ENCODE measurements at regions not wholly inside any gene's neighbourhood (a gene's known extent, or its start where the extent isn't known, plus 50 kb on each side); places are given as distances from the start of the nearest gene placed in this dataset.
"Not testable (repeated sequence)": the region's sequence is repeated elsewhere in the genome, so short reads cannot be mapped to it uniquely, and the experiment has no call there.

DNA sequence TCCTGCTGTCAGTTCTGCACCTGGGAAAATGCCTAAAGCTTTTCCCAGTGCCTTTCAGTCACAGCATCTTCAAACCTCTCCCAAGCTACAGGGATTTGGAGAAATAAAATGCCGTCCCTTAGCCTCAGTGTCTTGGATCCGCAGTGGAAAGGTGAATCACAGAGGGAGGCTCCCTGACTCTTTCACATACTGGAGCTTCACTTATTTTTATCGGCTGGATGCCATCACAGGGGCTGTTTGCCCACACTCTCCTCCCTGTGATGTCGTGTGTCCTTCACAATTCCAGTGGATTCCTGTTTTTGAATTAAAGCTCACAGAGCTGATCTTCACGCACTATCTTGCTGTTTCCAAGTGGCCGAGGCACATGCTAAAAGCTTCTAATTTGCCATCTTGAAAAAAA, 1303.1 kb upstream of the DDX18 start:
- H3K4me3 ChIP-seq (ENCODE audit: low read depth, low read length): no peak overlapping the region
- no peak for DNase-seq (ENCODE audit: low read depth)
- TF ChIP-seq, protein P1, sequence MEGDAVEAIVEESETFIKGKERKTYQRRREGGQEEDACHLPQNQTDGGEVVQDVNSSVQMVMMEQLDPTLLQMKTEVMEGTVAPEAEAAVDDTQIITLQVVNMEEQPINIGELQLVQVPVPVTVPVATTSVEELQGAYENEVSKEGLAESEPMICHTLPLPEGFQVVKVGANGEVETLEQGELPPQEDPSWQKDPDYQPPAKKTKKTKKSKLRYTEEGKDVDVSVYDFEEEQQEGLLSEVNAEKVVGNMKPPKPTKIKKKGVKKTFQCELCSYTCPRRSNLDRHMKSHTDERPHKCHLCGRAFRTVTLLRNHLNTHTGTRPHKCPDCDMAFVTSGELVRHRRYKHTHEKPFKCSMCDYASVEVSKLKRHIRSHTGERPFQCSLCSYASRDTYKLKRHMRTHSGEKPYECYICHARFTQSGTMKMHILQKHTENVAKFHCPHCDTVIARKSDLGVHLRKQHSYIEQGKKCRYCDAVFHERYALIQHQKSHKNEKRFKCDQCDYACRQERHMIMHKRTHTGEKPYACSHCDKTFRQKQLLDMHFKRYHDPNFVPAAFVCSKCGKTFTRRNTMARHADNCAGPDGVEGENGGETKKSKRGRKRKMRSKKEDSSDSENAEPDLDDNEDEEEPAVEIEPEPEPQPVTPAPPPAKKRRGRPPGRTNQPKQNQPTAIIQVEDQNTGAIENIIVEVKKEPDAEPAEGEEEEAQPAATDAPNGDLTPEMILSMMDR (conservative IDR thresholded peaks at IDR 0.05; ENCODE audit: low read depth, low read length): no peak

DNA sequence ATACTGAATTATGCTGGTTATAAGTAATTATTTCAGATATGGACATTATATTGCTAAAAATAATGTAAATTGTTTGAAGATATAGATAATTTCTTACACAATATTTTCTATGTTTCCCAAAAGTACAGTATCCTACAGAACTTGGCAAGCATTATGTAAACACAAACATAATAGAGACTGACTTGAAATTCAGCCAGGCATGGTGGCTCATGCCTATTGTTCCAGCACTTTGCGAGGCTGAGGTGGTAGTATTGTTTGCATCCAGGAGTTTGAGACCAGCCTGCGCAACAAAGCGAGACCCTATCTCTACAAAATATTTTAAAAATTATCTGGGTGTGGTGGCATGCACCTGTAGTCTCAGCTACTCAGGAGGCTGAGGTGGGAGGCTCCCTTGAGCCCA, 1300.5 kb upstream of the DDX18 start:
- DNase-seq (ENCODE audit: low read depth): no peak
- TF ChIP-seq, protein P1 (conservative IDR thresholded peaks at IDR 0.05; ENCODE audit: low read depth, low read length): no peak

DNA sequence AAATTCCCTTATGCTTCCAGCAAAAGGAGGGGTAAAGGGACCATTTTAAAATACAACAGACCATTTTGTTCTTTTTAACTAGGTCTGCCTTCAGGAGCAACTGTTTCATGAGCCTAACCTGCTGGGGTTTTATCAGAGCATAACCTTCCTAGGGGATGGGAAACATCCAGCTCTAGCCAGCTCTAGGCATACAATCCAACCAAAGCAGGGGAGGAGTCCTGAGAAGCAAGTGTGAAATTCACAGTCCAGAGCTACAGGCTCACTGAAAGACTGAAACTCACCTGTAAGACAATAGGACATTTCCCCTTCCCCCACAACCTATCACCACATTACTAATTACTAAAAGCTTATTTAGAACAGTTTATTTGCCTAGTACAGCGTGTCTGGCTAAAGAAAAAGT, 1296.6 kb upstream of the DDX18 start:
- DNase-seq (ENCODE audit: low read depth): no peak
- TF ChIP-seq, protein P1 (conservative IDR thresholded peaks at IDR 0.05; ENCODE audit: low read depth, low read length): no peak
- H3K4me3 ChIP-seq (ENCODE audit: low read depth, low read length): no peak overlapping the region

More for the DNA sequence above, 1300.5 kb upstream of the DDX18 start:
- H3K4me3 ChIP-seq (ENCODE audit: low read depth, low read length): no peak overlapping the region

DNA sequence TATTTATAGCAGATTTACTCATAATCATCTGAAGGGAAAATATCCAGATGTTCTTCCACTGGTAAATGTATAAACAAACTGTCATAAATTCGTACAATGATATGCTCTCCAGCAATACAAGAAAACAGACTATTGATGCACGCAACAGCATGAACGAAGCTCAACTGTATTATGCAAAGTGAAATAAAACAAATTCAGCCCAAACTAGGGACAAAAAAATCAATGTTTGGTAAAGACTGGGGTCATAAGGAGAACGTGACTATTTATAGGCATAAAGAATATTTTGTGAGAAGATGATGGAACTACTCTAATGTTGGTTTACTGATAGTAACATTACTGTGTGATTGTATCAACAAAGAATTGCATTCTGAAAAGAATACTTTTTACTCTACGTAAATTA, 1276.7 kb upstream of the DDX18 start:
- no peak overlapping the region for H3K4me3 ChIP-seq (ENCODE audit: low read depth, low read length)
- DNase-seq (ENCODE audit: low read depth): no peak
- TF ChIP-seq, protein P1 (conservative IDR thresholded peaks at IDR 0.05; ENCODE audit: low read depth, low read length): no peak

DNA sequence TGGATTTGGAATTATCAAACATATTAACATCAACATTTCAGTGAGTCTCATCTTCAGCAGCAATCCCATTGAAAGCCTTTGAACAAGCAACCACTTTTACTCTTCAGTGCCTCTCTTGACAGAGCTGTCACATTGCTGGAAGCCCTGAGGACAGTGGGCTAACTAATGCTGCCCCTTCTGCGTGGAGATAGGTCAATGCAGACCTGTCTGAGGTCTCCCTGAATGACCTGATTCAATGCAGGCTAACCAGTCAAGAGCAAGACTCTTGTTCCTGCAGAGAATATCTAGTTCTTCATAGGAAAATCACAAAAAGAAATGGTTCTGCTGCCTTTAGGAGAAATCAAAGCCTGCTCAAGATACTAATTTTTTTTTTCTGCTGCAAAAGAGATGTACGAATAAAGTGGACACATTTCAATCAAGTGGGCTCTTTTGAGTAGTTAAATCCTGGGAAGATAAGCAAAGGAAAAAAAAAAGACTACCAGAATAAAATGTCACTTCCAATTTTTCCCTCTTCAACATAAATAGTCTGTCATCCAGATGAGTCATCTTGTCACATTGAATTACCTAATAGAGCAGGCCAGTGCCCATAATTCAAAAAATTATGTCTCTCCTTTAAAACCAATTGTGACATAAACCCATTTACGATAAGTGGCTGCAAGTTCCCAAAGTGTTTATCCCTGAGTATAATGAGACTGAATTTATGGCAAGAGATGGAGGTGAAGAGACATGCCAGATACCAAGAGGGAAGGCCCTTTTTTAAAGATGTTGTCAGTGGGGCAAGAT, 1269.0 kb upstream of the DDX18 start:
- H3K4me3 ChIP-seq (ENCODE audit: low read depth, low read length): no peak overlapping the region
- TF ChIP-seq, protein P1 (conservative IDR thresholded peaks at IDR 0.05; ENCODE audit: low read depth, low read length): no peak

DNA sequence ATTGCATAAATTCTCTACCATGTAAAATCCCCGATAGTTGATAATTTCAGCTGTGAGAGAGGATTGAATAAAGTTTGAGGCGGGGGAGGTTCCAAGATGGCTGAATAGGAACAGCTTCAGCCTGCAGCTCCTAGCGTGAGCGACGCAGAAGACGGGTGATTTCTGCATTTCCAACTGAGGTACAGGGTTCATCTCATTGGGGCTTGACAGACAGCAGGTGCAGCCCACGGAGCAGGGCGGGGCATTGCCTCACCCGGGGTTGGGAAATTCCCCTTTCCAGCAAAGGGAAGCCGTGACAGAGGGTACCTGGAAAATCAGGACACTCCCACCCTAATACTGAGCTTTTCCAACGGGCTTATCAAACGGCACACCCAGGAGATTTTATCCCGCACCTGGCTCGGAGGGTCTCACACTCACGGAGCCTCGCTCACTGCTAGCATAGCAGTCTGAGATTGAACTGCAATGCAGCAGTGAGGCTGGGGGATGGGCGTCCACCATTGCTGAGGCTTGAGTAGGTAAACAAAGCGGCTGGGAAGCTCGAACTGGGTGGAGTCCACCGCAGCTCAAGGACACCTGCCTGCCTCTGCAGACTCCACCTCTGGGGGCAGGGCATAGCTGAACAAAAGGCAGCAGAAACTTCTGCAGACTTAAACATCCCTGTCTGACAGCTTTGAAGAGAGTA, 1261.6 kb upstream of the DDX18 start:
- DNase-seq (ENCODE audit: low read depth); H3K4me3 ChIP-seq (ENCODE audit: low read depth, low read length): not testable (repeated sequence)

More for the DNA sequence above, 1269.0 kb upstream of the DDX18 start:
- no peak for DNase-seq (ENCODE audit: low read depth)

DNA sequence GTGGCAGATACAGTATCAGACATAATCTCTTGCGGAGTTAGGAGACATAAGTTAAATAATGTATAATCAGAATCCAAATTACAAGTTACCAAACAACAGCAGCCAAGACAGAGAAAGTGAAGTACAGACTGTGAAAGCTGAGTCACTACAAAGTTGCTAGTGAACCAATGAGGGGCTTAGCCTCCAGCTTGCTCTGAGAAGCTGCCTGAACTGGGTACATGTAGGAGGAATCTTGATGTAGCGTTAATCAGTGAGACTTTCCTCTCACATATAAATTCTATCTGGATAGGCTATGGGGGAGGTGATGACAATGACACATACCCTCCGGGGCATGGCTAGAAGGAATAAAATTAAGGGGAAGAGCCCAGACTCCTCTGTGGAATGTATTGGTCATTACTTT, 1234.3 kb upstream of the DDX18 start:
- TF ChIP-seq, protein P1 (conservative IDR thresholded peaks at IDR 0.05; ENCODE audit: low read depth, low read length): no peak
- DNase-seq (ENCODE audit: low read depth): no peak
- no peak overlapping the region for H3K4me3 ChIP-seq (ENCODE audit: low read depth, low read length)

All from choroid plexus epithelial cell (primary cell).